Heart right ventricle (tissue), 16 donors: ENCODE measurements at regions not wholly inside any gene's neighbourhood (a gene's known extent, or its start where the extent isn't known, plus 50 kb on each side); places are given as distances from the start of the nearest gene placed in this dataset.

ENCODE experiments used
- ATAC-seq, 8 donors: fragments of 200-7000 bp; cut with Tn5 transposase; one replicate each; pipeline ENCODE4 v1.9.1; 2020; ENCODE audit warnings: mild to moderate bottlenecking in 8 of 8, moderate library complexity in 8 of 8, moderate number of reproducible peaks in 1 of 8
- DNase-seq, 2 donors: peaks; one replicate each; pipeline ENCODE4 v3.0.0-alpha.2; 2020
- H3K27ac ChIP-seq, 10 donors: fragments of 200-600 bp; sonication (generic) in 2 of 10; one replicate each; pipeline versions ENCODE4 v1.5.0 to v1.8.0; 2020 to 2022; ENCODE audit warnings: mild to moderate bottlenecking in 3 of 10
- H3K27me3 ChIP-seq, 7 donors: fragments of 200-600 bp; one replicate each; pipeline ENCODE4 v1.8.0; 2021 to 2022; ENCODE audit warnings: mild to moderate bottlenecking in 2 of 7
- H3K36me3 ChIP-seq, 9 donors: fragments of 200-600 bp; sonication (generic) in 1 of 9; one replicate each; pipeline versions ENCODE4 v1.5.0 to v1.8.0; 2020 to 2022; ENCODE audit warnings: mild to moderate bottlenecking in 2 of 9
- H3K4me1 ChIP-seq, 9 donors: fragments of 200-600 bp; sonication (generic) in 1 of 9; one replicate each; pipeline versions ENCODE4 v1.5.0 to v1.8.0; 2020 to 2022; ENCODE audit warnings: mild to moderate bottlenecking in 4 of 9
- H3K4me3 ChIP-seq, 10 donors: fragments of 200-600 bp; sonication (generic) in 2 of 10; one replicate each; pipeline versions ENCODE4 v1.5.0 to v1.8.0; 2020 to 2022; ENCODE audit warnings: mild to moderate bottlenecking in 7 of 10, moderate library complexity in 2 of 10
- H3K9me3 ChIP-seq, 11 donors: fragments of 200-600 bp in 10 of 11; sonication (generic) in 2 of 11; one replicate each; pipeline versions ENCODE4 v1.5.0 to v1.8.0; 2013 to 2022; ENCODE audit warnings: mild to moderate bottlenecking in 2 of 11, control low read depth in 1 of 11, moderate library complexity in 1 of 11
- WGBS, 2 donors: extraction: QIAGEN DNeasy Blood & Tissue Kit; methylation state at CpG; one replicate each; pipeline ENCODE4 v1.1.7; 2013; ENCODE audit warnings: inconsistent platforms in 1 of 2; 5-methylcytosine and 5-hydroxymethylcytosine counted together
- intact Hi-C, 10 donors: fragments of 100-400 bp; cut with DNase I; formaldehyde crosslinking; loops; one replicate each; pipeline versions ENCODE4 v1.11.1 to v1.14.2; 2022
- TF ChIP-seq, protein P1 (sequence below), 9 donors: fragments of 200-600 bp; sonication (generic) in 2 of 9; IDR thresholded peaks; one replicate each; pipeline versions ENCODE4 v1.5.0 to v1.8.0; 2021 to 2022; ENCODE audit warnings: antibody characterized with exemption in 9 of 9, mild to moderate bottlenecking in 5 of 9, moderate library complexity in 1 of 9
- donor health status: Arrhythmogenic right ventricular cardiomyopathy.
- donor health status: ischemic (EF 13 %, LVEDD 7.1; RV severe dilation, severe dysfunction).
- donor health status: healthy with polysubstance abuse.
- donor health status: DM: no; HTN: yes; CAD: no.
- donor health status: DM: no; HTN: no; CAD: no.
- donor health status: ischemic (EF 25% LVEDD 6.9; RV normal size, moderate dysfunction).
- donor health status: ischemic (EF 25% LVEDD 5.7; RV mildly dilated, moderate dysfunction).
- donor health status: healthy.
- donor health status: DM: yes; HTN: yes; CAD: no.
- donor health status: Ischemic cardiomyopathy.
- donor health status: ischemic (EF 35%, LVEDD 5.7; RV mildly dilated, moderate dysfunction).
- donor health status: nonischemic (EF 11% LVEDD 7.7; RV severe dilation, severe dysfunction).
- donor health status: DM: yes; HTN: yes; CAD: no.
- donor health status: PGD.
- donor health status: ischemic (EF 29% LVEDD 5.4; RV normal size, mild dysfunction).
- donor health status: nonischemic (EF 23%, LVEDD 6.1; RV moderate dilation, normal function).

DNA sequence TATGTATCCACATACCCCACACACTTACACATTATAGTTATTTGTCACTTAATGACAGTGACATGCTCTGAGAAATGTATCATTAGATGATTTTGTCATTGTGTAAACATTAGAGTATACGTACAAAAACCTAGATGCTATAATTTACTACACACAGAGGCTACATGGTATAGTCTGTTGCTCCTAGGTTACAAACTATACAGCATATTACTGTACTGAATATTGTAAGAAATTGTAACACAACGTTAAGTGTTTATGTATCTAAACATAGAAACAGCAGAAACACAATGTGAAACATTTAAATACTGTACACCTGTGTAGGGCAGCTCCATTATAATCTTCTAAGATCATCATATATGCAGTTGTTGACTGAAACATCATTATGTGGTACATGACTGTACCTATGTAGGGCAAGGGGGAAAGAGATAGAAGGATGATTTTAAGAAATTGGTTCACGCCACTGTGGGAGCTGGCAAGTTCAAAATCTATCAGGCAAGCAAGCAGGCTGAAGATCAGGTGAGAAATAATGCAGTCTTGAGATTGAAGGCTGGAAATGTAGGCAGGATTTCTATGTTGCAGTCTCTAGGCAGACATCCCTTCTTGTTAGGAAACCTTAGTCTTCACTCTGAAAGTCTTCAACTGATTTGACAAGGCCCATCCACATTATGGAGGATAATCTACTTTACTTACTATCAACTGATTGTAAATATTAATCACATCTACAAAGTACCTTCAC, 78.0 kb upstream of the CPEB2 start:
- WGBS, 2 donors = 85 to 87% methylated on average over 3 of the region's 3 CpGs
- Histone ChIP-seq H3K4me1 (peaks cover 0 to 5% (median 0%) of the 10 kb centered on the region in 9 donors), H3K36me3 (no peaks in the 10 kb centered on the region), H3K27ac (no peak overlapping the region), H3K4me3 (no peak overlapping the region), H3K9me3 (no peaks in the 10 kb centered on the region), H3K27me3 (no peaks in the 10 kb centered on the region)
- DNase-seq = no peak
- TF ChIP-seq, protein P1, sequence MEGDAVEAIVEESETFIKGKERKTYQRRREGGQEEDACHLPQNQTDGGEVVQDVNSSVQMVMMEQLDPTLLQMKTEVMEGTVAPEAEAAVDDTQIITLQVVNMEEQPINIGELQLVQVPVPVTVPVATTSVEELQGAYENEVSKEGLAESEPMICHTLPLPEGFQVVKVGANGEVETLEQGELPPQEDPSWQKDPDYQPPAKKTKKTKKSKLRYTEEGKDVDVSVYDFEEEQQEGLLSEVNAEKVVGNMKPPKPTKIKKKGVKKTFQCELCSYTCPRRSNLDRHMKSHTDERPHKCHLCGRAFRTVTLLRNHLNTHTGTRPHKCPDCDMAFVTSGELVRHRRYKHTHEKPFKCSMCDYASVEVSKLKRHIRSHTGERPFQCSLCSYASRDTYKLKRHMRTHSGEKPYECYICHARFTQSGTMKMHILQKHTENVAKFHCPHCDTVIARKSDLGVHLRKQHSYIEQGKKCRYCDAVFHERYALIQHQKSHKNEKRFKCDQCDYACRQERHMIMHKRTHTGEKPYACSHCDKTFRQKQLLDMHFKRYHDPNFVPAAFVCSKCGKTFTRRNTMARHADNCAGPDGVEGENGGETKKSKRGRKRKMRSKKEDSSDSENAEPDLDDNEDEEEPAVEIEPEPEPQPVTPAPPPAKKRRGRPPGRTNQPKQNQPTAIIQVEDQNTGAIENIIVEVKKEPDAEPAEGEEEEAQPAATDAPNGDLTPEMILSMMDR (IDR thresholded peaks at IDR 0.05) = no peak
- intact Hi-C loops = loop anchor here in 2 of 10 donors (10.0 kb wide), 2 partner anchors 61 to 71 kb away; no protein-coding TSS in a partner anchor
- no peak for ATAC-seq

DNA sequence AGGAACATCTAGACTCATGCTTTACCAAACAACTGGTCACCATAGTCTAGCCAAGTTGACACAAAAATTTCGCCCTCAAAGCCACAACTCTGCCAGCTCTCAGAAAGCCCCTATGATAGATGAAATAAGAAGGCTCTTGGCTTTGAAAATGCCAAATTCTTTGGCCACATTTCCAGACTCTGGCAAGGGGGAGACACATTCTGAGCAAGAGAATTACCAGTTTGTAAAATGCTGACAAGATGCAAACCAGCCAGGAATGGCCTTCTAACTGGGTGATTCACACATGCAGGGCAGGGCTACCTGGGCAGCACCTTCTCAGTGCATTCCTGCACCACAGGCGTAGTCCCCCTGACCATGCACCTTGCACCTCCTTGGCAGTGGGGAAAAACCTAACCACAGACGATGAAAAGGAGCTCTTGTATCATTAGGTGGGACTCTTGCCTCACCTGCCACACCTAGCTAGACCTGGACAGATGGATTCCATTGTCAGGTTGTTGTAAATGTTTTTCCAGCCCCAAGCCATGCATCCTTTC, 77.4 kb upstream of the CPEB2 start:
- intact Hi-C loops = loop anchor here in 3 of 10 donors (5.0 to 10.0 kb wide), 3 partner anchors 60 to 88 kb away; no protein-coding TSS in a partner anchor
- no peaks in the 10 kb centered on the region for H3K27me3 ChIP-seq
- no peak overlapping the region for H3K4me3 ChIP-seq
- no peaks in the 10 kb centered on the region for H3K36me3 ChIP-seq
- H3K9me3 ChIP-seq = no peaks in the 10 kb centered on the region
- TF ChIP-seq, protein P1 (IDR thresholded peaks at IDR 0.05) = no peak
- peaks cover 0 to 5% (median 0%) of the 10 kb centered on the region in 9 donors for H3K4me1 ChIP-seq
- no peak overlapping the region for H3K27ac ChIP-seq
- WGBS, 2 donors = 86 to 87% methylated on average over 3 of the region's 3 CpGs
- no peak for DNase-seq
- ATAC-seq = no peak

DNA sequence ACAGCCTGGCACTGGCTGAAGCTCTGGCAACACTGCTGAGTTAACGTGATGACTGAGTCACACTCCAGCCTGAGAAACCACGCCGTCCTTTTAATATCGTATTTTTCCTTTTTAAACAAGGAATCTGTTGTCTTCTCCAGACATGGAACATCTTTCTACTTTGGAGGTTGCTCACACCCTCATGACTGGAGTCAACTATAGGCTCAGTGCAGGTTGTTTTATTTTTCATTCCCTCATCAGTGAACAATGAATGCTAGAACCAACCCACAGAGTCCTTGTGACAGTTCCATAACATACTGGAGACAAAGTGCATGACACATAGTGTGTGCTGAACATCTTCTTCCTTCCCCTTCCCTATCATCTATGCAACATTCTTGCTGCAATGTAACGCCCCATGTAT, 76.8 kb upstream of the CPEB2 start:
- Histone ChIP-seq H3K4me3 (no peak overlapping the region), H3K36me3 (no peaks in the 10 kb centered on the region), H3K27me3 (no peaks in the 10 kb centered on the region), H3K4me1 (peaks cover 0 to 5% (median 0%) of the 10 kb centered on the region in 9 donors), H3K27ac (no peak overlapping the region), H3K9me3 (no peaks in the 10 kb centered on the region)
- WGBS, 2 donors = 76 to 82% methylated on average over 5 of the region's 5 CpGs
- TF ChIP-seq, protein P1 (IDR thresholded peaks at IDR 0.05) = no peak
- intact Hi-C loops = loop anchor here in 3 of 10 donors (5.0 to 10.0 kb wide), 3 partner anchors 59 to 88 kb away; no protein-coding TSS in a partner anchor
- DNase-seq (no peak), ATAC-seq (no peak)

DNA sequence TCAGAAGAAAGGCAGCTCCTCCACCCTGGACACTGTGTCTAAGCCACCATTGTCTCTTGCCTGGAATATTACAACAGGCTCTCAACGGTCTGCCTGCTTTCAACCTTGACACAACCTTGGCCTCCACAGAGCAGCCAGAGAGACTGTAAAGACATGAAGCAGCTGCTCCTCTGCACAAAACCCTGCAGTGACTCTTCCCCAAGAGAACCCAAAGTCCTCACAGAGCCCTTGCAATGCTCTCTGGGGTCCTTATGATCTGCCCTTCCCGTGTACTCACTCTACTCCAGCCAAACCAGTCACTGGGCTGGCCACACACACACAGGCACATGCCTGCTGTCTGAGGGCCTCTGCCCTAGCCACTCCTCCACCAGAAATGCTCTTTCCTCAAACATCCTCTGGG, 75.9 kb upstream of the CPEB2 start:
- Histone ChIP-seq H3K36me3 (no peaks in the 10 kb centered on the region), H3K9me3 (no peaks in the 10 kb centered on the region), H3K4me3 (no peak overlapping the region), H3K4me1 (peaks cover 0 to 5% (median 0%) of the 10 kb centered on the region in 9 donors), H3K27me3 (no peaks in the 10 kb centered on the region), H3K27ac (peak overlapping the region in 3 of 10 donors; percentile 3 to 23 (median 15))
- DNase-seq (no peak), ATAC-seq (peak in 5 of 8 donors; percentile 28 to 78 (median 51))
- intact Hi-C loops = loop anchor here in 3 of 10 donors (5.0 to 10.0 kb wide), 3 partner anchors 58 to 89 kb away; no protein-coding TSS in a partner anchor
- TF ChIP-seq, protein P1 (IDR thresholded peaks at IDR 0.05) = no peak
- 32 to 52% methylated on average over 2 of the region's 2 CpGs for WGBS, 2 donors
